HCT116 (cell line): ENCODE measurements at regions not wholly inside any gene's neighbourhood (a gene's known extent, or its start where the extent isn't known, plus 50 kb on each side); places are given as distances from the start of the nearest gene placed in this dataset.

Experiments used
- ATAC-seq: fragments of 200-7000 bp; cut with Tn5 transposase; 2 replicates; pipeline ENCODE4 v1.9.1; 2020; ENCODE audit warnings: mild to moderate bottlenecking, moderate library complexity
- BruUV-seq: library from RNA; stranded (reverse); fragments of 400-500 nt; replicated peaks from 2 replicates; lab custom pipeline; 2021; lab: Mats Ljungman, UMichigan
- CTCF ChIA-PET: fragments of 300-600 bp; sonication (Branson Sonifier 250); formaldehyde crosslinking; loops from one replicate; lab custom pipeline; 2021; ENCODE audit warnings: antibody characterized with exemption; lab: Charles Lee
- POLR2A ChIA-PET: fragments of 300-600, 350-600 bp; sonication (Branson Sonifier 250); formaldehyde crosslinking; loops from one replicate; lab custom pipeline; 2021; ENCODE audit warnings: antibody characterized with exemption; lab: Charles Lee
- RAD21 ChIA-PET, 2 experiments: fragments of 300-600 bp; sonication (Branson Sonifier 250); formaldehyde crosslinking; loops; one replicate each; lab custom pipeline; 2023; ENCODE audit warnings: low total read pairs in 2 of 2; ENCODE audit not compliant: uncharacterized antibody in 2 of 2, unreplicated experiment in 2 of 2, low non-redundant PET in 1 of 2; lab: Charles Lee
- DNase-seq: peaks from one replicate; pipeline ENCODE4 v3.0.0-alpha.2; 2010; ENCODE audit warnings: low read depth, low spot score
- H2AFZ ChIP-seq: fragments of 200-600 bp; shearing (Covaris generic), sonication (generic); 2 replicates; pipeline ENCODE4 v1.6.1; 2017; ENCODE audit warnings: low read depth, mixed run types, mixed read lengths, antibody characterized with exemption, low read length; ENCODE audit not compliant: poor library complexity, severe bottlenecking
- H3K27ac ChIP-seq: 2 replicates; pipeline ENCODE4 v1.5.1; 2012; ENCODE audit warnings: low read depth, low read length
- H3K27me3 ChIP-seq: fragments of 200-600 bp; sonication (generic); 2 replicates; pipeline ENCODE4 v1.6.1; 2016; ENCODE audit warnings: mixed run types, low read length, mixed read lengths; ENCODE audit not compliant: insufficient read depth
- H3K36me3 ChIP-seq, 2 experiments: fragments of 200-500 bp in 1 of 2; fragments of 200-600 bp in 1 of 2; sonication (Bioruptor generic) in 1 of 2; sonication (generic) in 1 of 2; 2 replicates each; pipeline versions ENCODE4 v1.5.1 to v1.6.1; 2014 to 2016; ENCODE audit warnings: low read length in 2 of 2, inconsistent platforms in 1 of 2, mixed read lengths in 1 of 2, mixed run types in 1 of 2; ENCODE audit not compliant: insufficient read depth in 2 of 2, control insufficient read depth in 1 of 2
- H3K4me1 ChIP-seq, 2 experiments: fragments of 200-600 bp in 1 of 2; sonication (generic) in 1 of 2; 2 replicates each; pipeline versions ENCODE4 v1.5.1 to v1.6.1; 2012 to 2017; ENCODE audit warnings: low read length in 2 of 2, inconsistent platforms in 1 of 2, mild to moderate bottlenecking in 1 of 2, mixed read lengths in 1 of 2, mixed run types in 1 of 2, moderate library complexity in 1 of 2; ENCODE audit not compliant: insufficient read depth in 2 of 2, control insufficient read depth in 1 of 2
- H3K4me2 ChIP-seq: fragments of 200-600 bp; sonication (generic); 2 replicates; pipeline ENCODE4 v1.6.1; 2017; ENCODE audit warnings: mixed run types, low read length, mixed read lengths
- H3K4me3 ChIP-seq, 2 experiments: fragments of 200-600 bp in 1 of 2; sonication (generic) in 1 of 2; replicated peaks in 1 of 2; 2 replicates each; pipeline ENCODE4 v1.5.1; 2011 to 2016; ENCODE audit warnings: low read length in 2 of 2, control low read depth in 1 of 2, low read depth in 1 of 2, mild to moderate bottlenecking in 1 of 2, mixed read lengths in 1 of 2, mixed run types in 1 of 2
- H3K79me2 ChIP-seq: fragments of 200-600 bp; sonication (generic); 2 replicates; pipeline ENCODE4 v1.6.1; 2017; ENCODE audit warnings: mild to moderate bottlenecking, mixed run types, low read length, moderate library complexity, mixed read lengths; ENCODE audit not compliant: insufficient read depth
- H3K9ac ChIP-seq: fragments of 200-600 bp; sonication (generic); 2 replicates; pipeline ENCODE4 v1.6.1; 2016; ENCODE audit warnings: low read length, mixed read lengths
- H3K9me2 ChIP-seq: fragments of 200-600 bp; sonication (generic), shearing (Covaris generic); 2 replicates; pipeline ENCODE4 v1.6.1; 2017; ENCODE audit warnings: mixed run types, mild to moderate bottlenecking, moderate library complexity; ENCODE audit not compliant: insufficient read depth
- H3K9me3 ChIP-seq, 2 experiments: fragments of 200-500 bp in 1 of 2; fragments of 200-600 bp in 1 of 2; sonication (Bioruptor generic) in 1 of 2; sonication (generic) in 1 of 2; 2 replicates each; pipeline ENCODE4 v1.6.1; 2014 to 2017; ENCODE audit warnings: low read length in 2 of 2, mixed read lengths in 2 of 2, inconsistent platforms in 1 of 2, low read depth in 1 of 2, mild to moderate bottlenecking in 1 of 2, mixed run types in 1 of 2, moderate library complexity in 1 of 2; ENCODE audit not compliant: control insufficient read depth in 1 of 2, insufficient read depth in 1 of 2
- H4K20me1 ChIP-seq: fragments of 200-600 bp; sonication (generic), shearing (Covaris generic); 2 replicates; pipeline ENCODE4 v1.6.1; 2017; ENCODE audit warnings: mixed run types, mild to moderate bottlenecking, moderate library complexity; ENCODE audit not compliant: insufficient read depth
- CEBPB ChIP-seq: IDR thresholded peaks from 2 replicates; pipeline ENCODE4 v1.6.1; 2012; ENCODE audit warnings: low read depth
- ELF1 ChIP-seq: IDR thresholded peaks from 2 replicates; pipeline ENCODE4 v1.6.1; 2012; ENCODE audit warnings: low read depth, borderline replicate concordance
- EZH2 ChIP-seq: fragments of 200-600 bp; sonication (generic); IDR thresholded peaks from 2 replicates; pipeline ENCODE4 v1.6.1; 2017; ENCODE audit warnings: antibody characterized with exemption, mixed run types
- EZH2phosphoT487 ChIP-seq: fragments of 200-600 bp; IDR thresholded peaks from 2 replicates; pipeline ENCODE4 v1.6.1; 2018; ENCODE audit warnings: antibody characterized with exemption, borderline replicate concordance
- FOSL1 ChIP-seq: IDR thresholded peaks from 2 replicates; pipeline ENCODE4 v1.6.1; 2012; ENCODE audit warnings: low read depth
- JUND ChIP-seq: IDR thresholded peaks from 2 replicates; pipeline ENCODE4 v1.6.1; 2012
- RAD21 ChIP-seq: IDR thresholded peaks from 2 replicates; pipeline ENCODE4 v1.6.1; 2012; ENCODE audit warnings: low read depth, mild to moderate bottlenecking
- SIN3A ChIP-seq: IDR thresholded peaks from 2 replicates; pipeline ENCODE4 v1.6.1; 2012; ENCODE audit warnings: low read depth
- SP1 ChIP-seq: IDR thresholded peaks from 2 replicates; pipeline ENCODE4 v1.6.1; 2012; ENCODE audit warnings: low read depth
- TCF7L2 ChIP-seq: IDR thresholded peaks from 2 replicates; pipeline ENCODE4 v1.7.0; 2011; ENCODE audit warnings: borderline replicate concordance, inconsistent platforms; ENCODE audit not compliant: insufficient read depth, insufficient read length; ENCODE audit errors: extremely low read depth
- ZNF274 ChIP-seq: fragments of 200-500 bp; sonication (Bioruptor generic); IDR thresholded peaks from 2 replicates; pipeline ENCODE4 v1.6.1; 2014; ENCODE audit warnings: mild to moderate bottlenecking, low read depth, low read length, inconsistent platforms
- intact Hi-C: fragments of 100-400 bp; cut with micrococcal nuclease; formaldehyde crosslinking; loops from 2 replicates; pipeline ENCODE4 v1.10.0; 2022
- TF ChIP-seq, protein P1 (sequence below): IDR thresholded peaks from 2 replicates; pipeline ENCODE4 v1.6.1; 2012
- TF ChIP-seq, protein P2 (sequence below): IDR thresholded peaks from 2 replicates; pipeline ENCODE4 v1.6.1; 2012

DNA sequence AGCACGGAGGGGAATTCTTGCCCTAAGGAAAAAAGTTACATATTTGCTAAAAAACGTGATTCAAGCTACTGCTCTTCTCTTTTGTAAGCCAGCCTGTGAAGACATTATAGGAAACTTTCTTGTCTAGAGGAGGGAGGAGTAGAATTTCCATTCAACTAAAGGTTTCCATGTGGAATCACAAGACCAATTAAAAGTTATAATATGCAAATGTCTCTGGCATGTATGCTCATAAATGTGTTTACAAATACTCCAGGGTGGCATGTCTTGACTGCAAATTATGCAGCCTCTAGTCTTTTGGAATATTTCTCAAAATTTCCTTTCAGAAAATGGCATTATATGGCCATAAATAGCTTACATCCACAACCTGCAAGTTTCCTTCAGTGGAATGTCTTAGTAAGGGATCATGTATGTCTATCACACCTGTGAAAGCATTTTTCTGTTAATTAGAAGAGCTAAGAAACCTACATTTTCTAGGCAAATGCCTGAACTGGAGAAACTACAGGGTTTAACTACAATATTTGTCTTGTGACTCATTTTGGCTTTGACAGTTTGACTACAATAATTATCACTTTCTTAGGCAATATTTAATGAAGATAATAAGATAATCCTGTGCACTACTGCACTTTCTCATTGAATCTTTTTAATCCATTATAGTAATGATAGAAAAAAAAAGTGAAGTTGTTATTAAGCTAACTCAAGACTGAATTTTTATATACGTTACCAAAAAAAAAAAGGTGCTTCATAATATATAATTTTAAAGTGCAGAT lies 111.1 kb upstream of the C10orf90 start:
- Histone ChIP-seq H3K27ac (no peak overlapping the region), H2AFZ (no peak overlapping the region), H3K4me3 (no peak overlapping the region), H3K27me3 (peaks cover 27% of the 10 kb centered on the region; the same call in 1 of the 2 replicates), H3K79me2 (no peaks in the 10 kb centered on the region), H4K20me1 (no peaks in the 10 kb centered on the region), H3K9me2 (no peaks in the 10 kb centered on the region), H3K4me2 (no peak overlapping the region), H3K36me3 (no peaks in the 10 kb centered on the region), H3K9ac (no peak overlapping the region), H3K4me1 (no peaks in the 10 kb centered on the region)
- CTCF ChIA-PET = no interaction called here
- intact Hi-C loops = no loop called here
- POLR2A ChIA-PET = no interaction called here
- BruUV-seq = no TSS peak
- DNase-seq (no peak), ATAC-seq (no peak)
- RAD21 ChIA-PET = no interaction called here
- TF ChIP-seq, protein P1, sequence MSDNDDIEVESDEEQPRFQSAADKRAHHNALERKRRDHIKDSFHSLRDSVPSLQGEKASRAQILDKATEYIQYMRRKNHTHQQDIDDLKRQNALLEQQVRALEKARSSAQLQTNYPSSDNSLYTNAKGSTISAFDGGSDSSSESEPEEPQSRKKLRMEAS = no peak
- TF ChIP-seq RAD21 (no peak), ZNF274 (no peak), EZH2phosphoT487 (no peak), EZH2 (no peak), ELF1 (no peak), SP1 (no peak), TCF7L2 (no peak), SIN3A (no peak), JUND (no peak), CEBPB (no peak), FOSL1 (no peak)
- TF ChIP-seq, protein P2, sequence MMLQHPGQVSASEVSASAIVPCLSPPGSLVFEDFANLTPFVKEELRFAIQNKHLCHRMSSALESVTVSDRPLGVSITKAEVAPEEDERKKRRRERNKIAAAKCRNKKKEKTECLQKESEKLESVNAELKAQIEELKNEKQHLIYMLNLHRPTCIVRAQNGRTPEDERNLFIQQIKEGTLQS = no peak
- TF ChIP-seq, all 23 proteins: peak for 0
- H3K9me3 ChIP-seq = no peaks in the 10 kb centered on the region
